ES-I3 (cell line): ENCODE measurements at regions not wholly inside any gene's neighbourhood (a gene's known extent, or its start where the extent isn't known, plus 50 kb on each side); places are given as distances from the start of the nearest gene placed in this dataset.
"Not testable (repeated sequence)": the region's sequence is repeated elsewhere in the genome, so short reads cannot be mapped to it uniquely, and the experiment has no call there.

Experiments
- H3K36me3 ChIP-seq: 2 replicates; pipeline ENCODE4 v1.6.1; 2013; ENCODE audit warnings: mild to moderate bottlenecking, low read length, control low read depth, moderate library complexity; ENCODE audit not compliant: insufficient read depth
- H3K4me1 ChIP-seq: 2 replicates; pipeline ENCODE4 v1.6.1; 2013; ENCODE audit warnings: mild to moderate bottlenecking, control low read depth, low read length; ENCODE audit not compliant: insufficient read depth
- H3K9ac ChIP-seq: 2 replicates; pipeline ENCODE4 v1.6.1; 2013; ENCODE audit warnings: low read depth, mild to moderate bottlenecking, low read length, moderate library complexity
- H3K9me3 ChIP-seq: 2 replicates; pipeline ENCODE4 v1.6.1; 2013; ENCODE audit warnings: mild to moderate bottlenecking, low read length, moderate library complexity; ENCODE audit not compliant: control insufficient read depth, insufficient read depth

- Histone ChIP-seq H3K9me3 (no peaks in the 10 kb centered on the region), H3K4me1 (no peaks in the 10 kb centered on the region), H3K36me3 (no peaks in the 10 kb centered on the region), H3K9ac (no peak overlapping the region)
Measured at GRCh38 chr2:153268941-153269461, 209.6 kb downstream of the RPRM start.

GRCh38 chr2:153256876-153257275 lies 221.7 kb downstream of the RPRM start:
- not testable (repeated sequence) for H3K36me3 ChIP-seq, H3K4me1 ChIP-seq, H3K9ac ChIP-seq, H3K9me3 ChIP-seq

GRCh38 chr2:153246636-153247035 lies 231.9 kb downstream of the RPRM start:
- not testable (repeated sequence) for H3K36me3 ChIP-seq, H3K9me3 ChIP-seq, H3K9ac ChIP-seq, H3K4me1 ChIP-seq

- no peak overlapping the region for H3K9ac ChIP-seq
- H3K36me3 ChIP-seq, result no peaks in the 10 kb centered on the region
- H3K9me3 ChIP-seq, result no peaks in the 10 kb centered on the region
- H3K4me1 ChIP-seq, result no peaks in the 10 kb centered on the region
Measured at GRCh38 chr2:153235516-153235915, 243.0 kb downstream of the RPRM start.

GRCh38 chr2:153232464-153232863 lies 246.1 kb downstream of the RPRM start:
- H3K4me1 ChIP-seq, result no peaks in the 10 kb centered on the region
- no peak overlapping the region for H3K9ac ChIP-seq
- H3K9me3 ChIP-seq, result no peaks in the 10 kb centered on the region
- no peaks in the 10 kb centered on the region for H3K36me3 ChIP-seq

- H3K4me1 ChIP-seq, result no peaks in the 10 kb centered on the region
- H3K9me3 ChIP-seq, result no peaks in the 10 kb centered on the region
- H3K36me3 ChIP-seq, result no peaks in the 10 kb centered on the region
- no peak overlapping the region for H3K9ac ChIP-seq
Measured at GRCh38 chr2:153230977-153231376, 247.6 kb downstream of the RPRM start.

- Histone ChIP-seq H3K9me3 (peaks cover 2% of the 10 kb centered on the region; the same call in 1 of the 2 replicates), H3K36me3 (no peaks in the 10 kb centered on the region), H3K9ac (no peak overlapping the region), H3K4me1 (no peaks in the 10 kb centered on the region)
Measured at GRCh38 chr2:153228904-153229303, 249.7 kb downstream of the RPRM start.

GRCh38 chr2:153227981-153228380 lies 250.6 kb downstream of the RPRM start:
- peaks cover 2% of the 10 kb centered on the region; the same call in 1 of the 2 replicates for H3K9me3 ChIP-seq
- no peaks in the 10 kb centered on the region for H3K36me3 ChIP-seq
- no peaks in the 10 kb centered on the region for H3K4me1 ChIP-seq
- no peak overlapping the region for H3K9ac ChIP-seq

GRCh38 chr2:153222231-153223165 lies 256.1 kb downstream of the RPRM start:
- no peak overlapping the region for H3K9ac ChIP-seq
- H3K9me3 ChIP-seq, result peaks cover 2% of the 10 kb centered on the region; the same call in 1 of the 2 replicates
- no peaks in the 10 kb centered on the region for H3K4me1 ChIP-seq
- H3K36me3 ChIP-seq, result no peaks in the 10 kb centered on the region

GRCh38 chr2:153221506-153221905 lies 257.1 kb downstream of the RPRM start:
- Histone ChIP-seq H3K9ac (no peak overlapping the region), H3K4me1 (no peaks in the 10 kb centered on the region), H3K9me3 (peaks cover 2% of the 10 kb centered on the region; the same call in 1 of the 2 replicates), H3K36me3 (no peaks in the 10 kb centered on the region)

- H3K4me1 ChIP-seq, result no peaks in the 10 kb centered on the region
- peaks cover 2% of the 10 kb centered on the region; the same call in 1 of the 2 replicates for H3K9me3 ChIP-seq
- no peak overlapping the region for H3K9ac ChIP-seq
- H3K36me3 ChIP-seq, result no peaks in the 10 kb centered on the region
Measured at GRCh38 chr2:153221087-153221486, 257.5 kb downstream of the RPRM start.

GRCh38 chr2:153218851-153219250 lies 259.7 kb downstream of the RPRM start:
- no peaks in the 10 kb centered on the region for H3K36me3 ChIP-seq
- H3K4me1 ChIP-seq, result no peaks in the 10 kb centered on the region

GRCh38 chr2:153214337-153214736 lies 264.2 kb downstream of the RPRM start:
- Histone ChIP-seq H3K9me3 (no peaks in the 10 kb centered on the region), H3K36me3 (no peaks in the 10 kb centered on the region), H3K4me1 (no peaks in the 10 kb centered on the region), H3K9ac (no peak overlapping the region)

More at GRCh38 chr2:153218851-153219250, 259.7 kb downstream of the RPRM start:
- Histone ChIP-seq H3K9ac (no peak overlapping the region), H3K9me3 (no peaks in the 10 kb centered on the region)

GRCh38 chr2:153213022-153213421 lies 265.5 kb downstream of the RPRM start:
- no peaks in the 10 kb centered on the region for H3K36me3 ChIP-seq
- no peaks in the 10 kb centered on the region for H3K9me3 ChIP-seq
- no peaks in the 10 kb centered on the region for H3K4me1 ChIP-seq
- H3K9ac ChIP-seq, result no peak overlapping the region
